ENCODE measurements at regions not wholly inside any gene's neighbourhood (a gene's known extent, or its start where the extent isn't known, plus 50 kb on each side); places are given as distances from the start of the nearest gene placed in this dataset.

GRCh38 chr2:237268004-237268708 lies 145.8 kb downstream of the COL6A3 start:
- TF ChIP-seq CTCF (IDR thresholded peaks at IDR 0.05) = no peak
- no peak for TF ChIP-seq POLR2A (IDR thresholded peaks at IDR 0.05)
